Erythroblast (primary cell): ENCODE measurements at regions not wholly inside any gene's neighbourhood (a gene's known extent, or its start where the extent isn't known, plus 50 kb on each side); places are given as distances from the start of the nearest gene placed in this dataset.

Experiments used
- GATA1 ChIP-seq: IDR thresholded peaks from 2 replicates; pipeline ENCODE4 v1.6.1; 2011; ENCODE audit warnings: low read depth, mild to moderate bottlenecking, control low read depth, low read length, moderate library complexity
- POLR2A ChIP-seq: IDR thresholded peaks from 2 replicates; pipeline ENCODE4 v1.6.1; 2011; ENCODE audit warnings: mild to moderate bottlenecking, low read length

- no peak for TF ChIP-seq POLR2A
- TF ChIP-seq GATA1 = no peak
Measured at GRCh38 chr5:75844301-75844700, 127.1 kb upstream of the POC5 start.
